Astrocyte (in vitro differentiated cells and primary cell): ENCODE measurements at regions not wholly inside any gene's neighbourhood (a gene's known extent, or its start where the extent isn't known, plus 50 kb on each side); places are given as distances from the start of the nearest gene placed in this dataset.

Experiments used
- DNase-seq: peaks from one replicate; pipeline ENCODE4 v3.0.0-alpha.2; 2010; ENCODE audit warnings: low read depth
- FAIRE-seq: peaks from 2 replicates; lab custom pipeline; 2011; peaks lifted over from hg19 to GRCh38; lab: Jason Lieb, UNC
- H2AFZ ChIP-seq: 2 replicates; pipeline ENCODE4 v1.6.0; 2012; ENCODE audit warnings: low read depth, low read length, inconsistent platforms
- H3K27ac ChIP-seq: 2 replicates; pipeline ENCODE4 v1.5.1; 2011; ENCODE audit warnings: low read depth, low read length, inconsistent platforms
- H3K27me3 ChIP-seq: 2 replicates; pipeline ENCODE4 v1.6.0; 2011; ENCODE audit warnings: low read length, inconsistent platforms; ENCODE audit not compliant: insufficient read depth
- H3K36me3 ChIP-seq: 2 replicates; pipeline ENCODE4 v1.5.1; 2011; ENCODE audit warnings: low read length, inconsistent platforms; ENCODE audit not compliant: insufficient read depth
- H3K4me1 ChIP-seq: 2 replicates; pipeline ENCODE4 v1.5.1; 2011; ENCODE audit warnings: low read length, inconsistent platforms; ENCODE audit not compliant: insufficient read depth
- H3K4me2 ChIP-seq: 2 replicates; pipeline ENCODE4 v1.6.0; 2012; ENCODE audit warnings: low read length, inconsistent platforms
- H3K4me3 ChIP-seq: 2 replicates; pipeline ENCODE4 v1.5.1; 2011; ENCODE audit warnings: low read depth, mild to moderate bottlenecking, low read length, inconsistent platforms; ENCODE audit not compliant: insufficient read depth
- H3K79me2 ChIP-seq: 2 replicates; pipeline ENCODE4 v1.6.0; 2012; ENCODE audit warnings: mild to moderate bottlenecking, low read length, inconsistent platforms; ENCODE audit not compliant: insufficient read depth
- H3K9ac ChIP-seq: 2 replicates; pipeline ENCODE4 v1.6.0; 2012; ENCODE audit warnings: mild to moderate bottlenecking, low read length, inconsistent platforms
- H3K9me3 ChIP-seq: 2 replicates; pipeline ENCODE4 v1.5.1; 2012; ENCODE audit warnings: low read depth, mild to moderate bottlenecking, low read length, inconsistent platforms; ENCODE audit not compliant: insufficient read depth
- H4K20me1 ChIP-seq: 2 replicates; pipeline ENCODE4 v1.6.0; 2012; ENCODE audit warnings: low read length, inconsistent platforms; ENCODE audit not compliant: insufficient read depth
- H3K27ac Mint-ChIP-seq: one replicate; pipeline ENCODE4 v1.8.0; 2021; ENCODE audit warnings: mild to moderate bottlenecking, mixed read lengths; ENCODE audit not compliant: unreplicated experiment
- H3K27me3 Mint-ChIP-seq: one replicate; pipeline ENCODE4 v1.8.0; 2021; ENCODE audit warnings: low read depth, mixed read lengths; ENCODE audit not compliant: unreplicated experiment
- H3K36me3 Mint-ChIP-seq: one replicate; pipeline ENCODE4 v1.8.0; 2021; ENCODE audit warnings: low read depth, mixed read lengths; ENCODE audit not compliant: unreplicated experiment
- H3K4me1 Mint-ChIP-seq: one replicate; pipeline ENCODE4 v1.8.0; 2021; ENCODE audit warnings: low read depth, mixed read lengths; ENCODE audit not compliant: unreplicated experiment
- H3K4me3 Mint-ChIP-seq: one replicate; pipeline ENCODE4 v1.8.0; 2021; ENCODE audit warnings: mild to moderate bottlenecking, moderate library complexity, mixed read lengths; ENCODE audit not compliant: unreplicated experiment
- H3K9me3 Mint-ChIP-seq: one replicate; pipeline ENCODE4 v1.8.0; 2021; ENCODE audit warnings: mild to moderate bottlenecking, mixed read lengths; ENCODE audit not compliant: unreplicated experiment
- CTCF ChIP-seq: IDR thresholded peaks from 2 replicates; pipeline ENCODE4 v1.5.1; 2011; ENCODE audit warnings: low read depth, mild to moderate bottlenecking, inconsistent platforms, low read length, moderate library complexity; ENCODE audit not compliant: insufficient read depth
- EZH2 ChIP-seq: IDR thresholded peaks from 2 replicates; pipeline ENCODE4 v1.6.1; 2012; ENCODE audit warnings: mild to moderate bottlenecking, low read length, inconsistent platforms; ENCODE audit not compliant: insufficient read depth

GRCh38 chr7:26525398-26526264 is 234.0 kb downstream of the SNX10 start:
- H4K20me1 ChIP-seq: no peaks in the 10 kb centered on the region

GRCh38 chr7:26526265-26526587 is 234.6 kb downstream of the SNX10 start:
- H3K4me3 Mint-ChIP-seq: no peak overlapping the region
- Histone ChIP-seq H3K27me3 (no peaks in the 10 kb centered on the region), H3K27ac (no peak overlapping the region), H3K36me3 (no peaks in the 10 kb centered on the region), H3K79me2 (no peaks in the 10 kb centered on the region), H2AFZ (no peak overlapping the region), H3K4me3 (no peak overlapping the region), H3K4me2 (no peak overlapping the region), H3K9ac (no peak overlapping the region), H4K20me1 (no peaks in the 10 kb centered on the region), H3K4me1 (no peaks in the 10 kb centered on the region), H3K9me3 (no peaks in the 10 kb centered on the region)
- no peak for FAIRE-seq
- no peaks in the 10 kb centered on the region for H3K27me3 Mint-ChIP-seq
- no peak for TF ChIP-seq CTCF
- TF ChIP-seq EZH2: no peak
- no peak for DNase-seq
- H3K4me1 Mint-ChIP-seq: no peaks in the 10 kb centered on the region
- H3K27ac Mint-ChIP-seq: no peak overlapping the region
- no peaks in the 10 kb centered on the region for H3K36me3 Mint-ChIP-seq
- no peaks in the 10 kb centered on the region for H3K9me3 Mint-ChIP-seq

More at GRCh38 chr7:26525398-26526264, 234.0 kb downstream of the SNX10 start:
- DNase-seq: no peak
- H3K4me2 ChIP-seq: no peak overlapping the region
- no peaks in the 10 kb centered on the region for H3K9me3 Mint-ChIP-seq
- TF ChIP-seq CTCF: no peak
- H3K4me1 ChIP-seq: no peaks in the 10 kb centered on the region
- peaks cover 3% of the 10 kb centered on the region for H3K27me3 Mint-ChIP-seq
- no peak overlapping the region for H3K27ac Mint-ChIP-seq
- no peak overlapping the region for H3K4me3 Mint-ChIP-seq
- H3K4me3 ChIP-seq: no peak overlapping the region
- H2AFZ ChIP-seq: no peak overlapping the region
- no peak for FAIRE-seq
- no peaks in the 10 kb centered on the region for H3K9me3 ChIP-seq
- no peaks in the 10 kb centered on the region for H3K79me2 ChIP-seq
- no peak overlapping the region for H3K27ac ChIP-seq
- no peak overlapping the region for H3K9ac ChIP-seq
- H3K36me3 ChIP-seq: no peaks in the 10 kb centered on the region
- no peaks in the 10 kb centered on the region for H3K4me1 Mint-ChIP-seq
- H3K36me3 Mint-ChIP-seq: no peaks in the 10 kb centered on the region
- no peaks in the 10 kb centered on the region for H3K27me3 ChIP-seq

- Mint-ChIP-seq H3K27me3 (peaks cover 10% of the 10 kb centered on the region), H3K36me3 (no peaks in the 10 kb centered on the region), H3K4me3 (no peak overlapping the region), H3K9me3 (no peaks in the 10 kb centered on the region), H3K27ac (no peak overlapping the region), H3K4me1 (no peaks in the 10 kb centered on the region)
- no peak overlapping the region for H2AFZ ChIP-seq
- H4K20me1 ChIP-seq: no peaks in the 10 kb centered on the region
- TF ChIP-seq CTCF: no peak
- no peak for TF ChIP-seq EZH2
- no peaks in the 10 kb centered on the region for H3K4me1 ChIP-seq
- FAIRE-seq (no peak), DNase-seq (no peak)
- no peaks in the 10 kb centered on the region for H3K9me3 ChIP-seq
- no peak overlapping the region for H3K4me2 ChIP-seq
- no peak overlapping the region for H3K4me3 ChIP-seq
- H3K79me2 ChIP-seq: no peaks in the 10 kb centered on the region
- no peaks in the 10 kb centered on the region for H3K36me3 ChIP-seq
- H3K9ac ChIP-seq: no peak overlapping the region
- H3K27me3 ChIP-seq: no peaks in the 10 kb centered on the region
- no peak overlapping the region for H3K27ac ChIP-seq
These were observed 240.3 kb downstream of the SNX10 start for GRCh38 chr7:26531926-26532325.
